ENCODE measurements at regions not wholly inside any gene's neighbourhood (a gene's known extent, or its start where the extent isn't known, plus 50 kb on each side); places are given as distances from the start of the nearest gene placed in this dataset.

DNA sequence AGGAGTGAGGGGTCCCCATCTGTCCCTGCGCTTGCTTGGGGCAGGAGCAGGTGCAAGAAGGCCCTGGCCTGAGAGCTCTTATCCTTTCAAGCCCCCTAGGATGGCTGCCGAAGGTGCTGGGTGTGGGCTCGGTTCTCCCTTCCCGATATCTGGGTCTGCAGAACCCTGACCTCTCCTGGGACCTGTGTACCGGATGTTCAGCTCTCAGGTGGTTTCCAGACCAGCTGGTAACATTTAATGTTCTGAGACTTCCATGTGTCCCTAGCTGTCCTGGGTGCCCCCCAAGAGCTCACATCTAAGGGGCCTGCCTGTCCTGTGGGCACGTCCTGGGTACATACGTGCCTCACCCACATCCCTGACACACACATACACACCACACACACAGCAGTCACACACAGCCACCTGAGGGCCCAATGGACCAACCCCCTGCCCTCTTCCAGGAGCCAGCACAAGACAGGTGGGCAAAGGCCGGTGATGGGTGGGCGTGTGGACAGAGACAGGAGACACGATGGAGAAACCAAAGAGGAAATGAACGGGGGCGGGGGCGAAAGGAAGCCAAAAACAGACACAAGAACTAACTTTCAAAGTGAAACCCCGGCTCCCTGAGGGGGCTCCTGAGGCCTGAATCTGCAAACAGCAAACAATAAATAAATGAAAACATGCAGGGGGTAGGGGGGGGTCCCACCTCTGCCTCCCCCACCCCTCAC, 124.3 kb downstream of the PTPRS start:
- no peaks in the 10 kb centered on the region for H3K27me3 ChIP-seq (replicated peaks; ENCODE audit: insufficient read depth)
- H3F3A ChIP-seq (ENCODE audit: insufficient read depth): no peaks in the 10 kb centered on the region
- peaks cover 59% of the 10 kb centered on the region for H3K36me3 ChIP-seq (ENCODE audit: low read depth)
- H3K9me3 ChIP-seq (ENCODE audit: low read depth): no peaks in the 10 kb centered on the region
- H3K4me3 ChIP-seq: no peak overlapping the region
- no peaks in the 10 kb centered on the region for H3K9me2 ChIP-seq (ENCODE audit: insufficient read depth)
- H3K4me1 ChIP-seq (ENCODE audit: insufficient read depth): no peaks in the 10 kb centered on the region
- no peak overlapping the region for H3K27ac ChIP-seq
- H2AFZ ChIP-seq: no peak overlapping the region
- no peaks in the 10 kb centered on the region for H3K79me2 ChIP-seq (ENCODE audit: insufficient read depth)
- TF ChIP-seq EZH2 (IDR thresholded peaks at IDR 0.05; ENCODE audit: insufficient read depth, poor library complexity, severe bottlenecking) (no peak), EZH2phosphoT487 (IDR thresholded peaks at IDR 0.05; ENCODE audit: insufficient read depth, low read depth) (no peak)
- H3K9ac ChIP-seq: no peak overlapping the region
- DNase-seq: no peak
- H3K4me2 ChIP-seq (ENCODE audit: unreplicated experiment): no peak overlapping the region
- WGBS, 2 experiments (ENCODE audit: low coverage in 1 of 2, low lambda C conversion rate in 2 of 2, missing lambda C conversion rate in 2 of 2): 90 to 93% methylated on average over 14 of the region's 14 CpGs
- in situ Hi-C loops (cut with MboI): no loop called here
- no peaks in the 10 kb centered on the region for H4K20me1 ChIP-seq (ENCODE audit: insufficient read depth)

GRCh38 chr19:5215431-5215830, 125.2 kb downstream of the PTPRS start:
- in situ Hi-C loops (cut with MboI): no loop called here
- Histone ChIP-seq H3K27me3 (replicated peaks; ENCODE audit: insufficient read depth) (no peaks in the 10 kb centered on the region), H3K9ac (no peak overlapping the region), H3K4me3 (no peak overlapping the region), H3K4me2 (ENCODE audit: unreplicated experiment) (no peak overlapping the region), H3F3A (ENCODE audit: insufficient read depth) (no peaks in the 10 kb centered on the region), H4K20me1 (ENCODE audit: insufficient read depth) (no peaks in the 10 kb centered on the region), H3K9me3 (ENCODE audit: low read depth) (no peaks in the 10 kb centered on the region), H2AFZ (no peak overlapping the region), H3K27ac (no peak overlapping the region), H3K9me2 (ENCODE audit: insufficient read depth) (no peaks in the 10 kb centered on the region), H3K4me1 (ENCODE audit: insufficient read depth) (no peaks in the 10 kb centered on the region), H3K36me3 (ENCODE audit: low read depth) (peaks cover 60% of the 10 kb centered on the region), H3K79me2 (ENCODE audit: insufficient read depth) (no peaks in the 10 kb centered on the region)
- WGBS, 2 experiments (ENCODE audit: low coverage in 1 of 2, low lambda C conversion rate in 2 of 2, missing lambda C conversion rate in 2 of 2): 95% methylated on average over 7 to 18 of the region's 18 CpGs
- DNase-seq: no peak
- no peak for TF ChIP-seq EZH2phosphoT487 (IDR thresholded peaks at IDR 0.05; ENCODE audit: insufficient read depth, low read depth)
- TF ChIP-seq EZH2 (IDR thresholded peaks at IDR 0.05; ENCODE audit: insufficient read depth, poor library complexity, severe bottlenecking): no peak

DNA sequence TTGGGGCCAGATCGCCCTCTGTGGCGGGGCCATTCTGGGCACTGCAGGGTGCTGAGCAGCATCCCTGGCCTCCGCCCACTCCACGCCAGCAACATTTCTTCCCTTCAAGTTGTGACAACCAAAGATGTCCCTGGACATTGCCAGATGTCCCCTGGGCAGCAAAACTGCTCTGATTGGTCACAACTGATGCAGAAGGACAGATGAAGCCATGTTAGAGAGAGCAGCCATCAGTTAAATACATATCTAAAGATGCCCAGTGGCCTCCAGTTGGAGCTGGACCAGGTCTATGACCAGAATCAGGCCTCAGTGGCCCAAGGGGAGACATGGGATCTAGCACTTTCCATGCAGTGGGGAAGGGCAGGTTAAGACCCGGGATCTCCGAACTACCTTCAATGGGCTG, 125.7 kb downstream of the PTPRS start:
- Histone ChIP-seq H3K4me2 (ENCODE audit: unreplicated experiment) (no peak overlapping the region), H3K9me2 (ENCODE audit: insufficient read depth) (no peaks in the 10 kb centered on the region), H4K20me1 (ENCODE audit: insufficient read depth) (no peaks in the 10 kb centered on the region), H3K27ac (no peak overlapping the region), H3F3A (ENCODE audit: insufficient read depth) (no peaks in the 10 kb centered on the region), H3K79me2 (ENCODE audit: insufficient read depth) (no peaks in the 10 kb centered on the region), H3K4me1 (ENCODE audit: insufficient read depth) (no peaks in the 10 kb centered on the region), H3K27me3 (replicated peaks; ENCODE audit: insufficient read depth) (no peaks in the 10 kb centered on the region), H3K9me3 (ENCODE audit: low read depth) (no peaks in the 10 kb centered on the region), H3K4me3 (no peak overlapping the region), H3K36me3 (ENCODE audit: low read depth) (peaks cover 61% of the 10 kb centered on the region), H2AFZ (no peak overlapping the region), H3K9ac (no peak overlapping the region)
- 81 to 87% methylated on average over 6 of the region's 6 CpGs for WGBS, 2 experiments (ENCODE audit: low coverage in 1 of 2, low lambda C conversion rate in 2 of 2, missing lambda C conversion rate in 2 of 2)
- in situ Hi-C loops (cut with MboI): no loop called here
- no peak for DNase-seq
- no peak for TF ChIP-seq EZH2 (IDR thresholded peaks at IDR 0.05; ENCODE audit: insufficient read depth, poor library complexity, severe bottlenecking)
- TF ChIP-seq EZH2phosphoT487 (IDR thresholded peaks at IDR 0.05; ENCODE audit: insufficient read depth, low read depth): no peak

DNA sequence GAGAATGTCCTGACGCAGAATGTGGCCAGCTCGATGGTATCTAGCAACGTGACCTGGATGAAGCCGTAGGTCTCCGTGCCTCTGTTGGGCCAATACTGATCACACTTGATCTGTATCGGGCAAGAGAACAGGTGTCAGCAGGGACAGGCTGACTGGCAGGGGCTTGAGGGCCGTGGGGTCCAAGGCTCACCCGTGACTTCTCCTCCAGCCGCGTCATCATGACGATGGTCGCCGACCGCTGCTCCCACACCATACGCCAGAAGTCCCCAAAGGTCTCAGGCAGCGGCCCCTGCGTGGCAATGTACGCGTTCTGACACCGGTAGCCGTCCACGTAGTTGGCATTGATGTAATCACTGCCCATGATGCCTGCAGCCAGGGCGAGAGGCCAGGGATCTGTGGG, 126.2 kb downstream of the PTPRS start:
- Histone ChIP-seq H3F3A (ENCODE audit: insufficient read depth) (no peaks in the 10 kb centered on the region), H3K27ac (no peak overlapping the region), H3K9ac (no peak overlapping the region), H2AFZ (no peak overlapping the region), H3K4me2 (ENCODE audit: unreplicated experiment) (no peak overlapping the region), H3K36me3 (ENCODE audit: low read depth) (peaks cover 62% of the 10 kb centered on the region), H3K27me3 (replicated peaks; ENCODE audit: insufficient read depth) (no peaks in the 10 kb centered on the region), H3K4me3 (no peak overlapping the region), H4K20me1 (ENCODE audit: insufficient read depth) (no peaks in the 10 kb centered on the region), H3K79me2 (ENCODE audit: insufficient read depth) (no peaks in the 10 kb centered on the region), H3K9me2 (ENCODE audit: insufficient read depth) (peaks cover 3% of the 10 kb centered on the region; the same call in 1 of the 2 replicates), H3K4me1 (ENCODE audit: insufficient read depth) (no peaks in the 10 kb centered on the region), H3K9me3 (ENCODE audit: low read depth) (no peaks in the 10 kb centered on the region)
- TF ChIP-seq EZH2 (IDR thresholded peaks at IDR 0.05; ENCODE audit: insufficient read depth, poor library complexity, severe bottlenecking): no peak
- TF ChIP-seq EZH2phosphoT487 (IDR thresholded peaks at IDR 0.05; ENCODE audit: insufficient read depth, low read depth): no peak
- DNase-seq: no peak
- in situ Hi-C loops (cut with MboI): no loop called here
- WGBS, 2 experiments (ENCODE audit: low coverage in 1 of 2, low lambda C conversion rate in 2 of 2, missing lambda C conversion rate in 2 of 2): 94 to 96% methylated on average over 23 of the region's 23 CpGs
